HG02623 (cell line): ENCODE measurements at regions not wholly inside any gene's neighbourhood (a gene's known extent, or its start where the extent isn't known, plus 50 kb on each side); places are given as distances from the start of the nearest gene placed in this dataset.
"Not testable (repeated sequence)": the region's sequence is repeated elsewhere in the genome, so short reads cannot be mapped to it uniquely, and the experiment has no call there.

Experiments
- ATAC-seq: cut with Tn5 transposase; IDR thresholded peaks from one replicate; pipeline ENCODE4 v1.9.1; 2021; ENCODE audit warnings: moderate library complexity; ENCODE audit not compliant: unreplicated experiment

GRCh38 chr4:149870008-149870407, 54.4 kb upstream of the IQCM start:
- no peak for ATAC-seq

GRCh38 chr4:149881744-149882143, 66.1 kb upstream of the IQCM start:
- no peak for ATAC-seq

DNA sequence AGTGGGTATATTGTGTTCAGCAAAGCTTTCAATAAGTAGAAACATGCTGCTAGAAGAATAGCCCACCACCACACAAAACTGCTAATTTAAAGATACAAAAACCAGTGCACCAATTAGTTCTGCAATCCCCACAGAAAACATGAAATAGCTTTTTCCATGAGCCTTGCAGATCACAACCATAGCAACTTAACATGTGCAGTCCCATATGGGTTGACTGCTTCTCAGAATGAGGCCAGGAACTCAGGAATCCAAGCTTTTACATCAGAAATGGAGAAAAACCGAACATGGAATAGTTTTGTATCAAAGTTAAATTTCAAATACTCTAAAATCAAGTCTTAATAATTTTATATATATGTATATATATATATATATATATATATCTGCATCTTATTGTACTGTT, 66.6 kb upstream of the IQCM start:
- ATAC-seq, result no peak

- ATAC-seq, result no peak
These were observed 68.4 kb upstream of the IQCM start for GRCh38 chr4:149884046-149884445.

- ATAC-seq, result no peak
These were observed 69.0 kb upstream of the IQCM start for GRCh38 chr4:149884529-149885181.

DNA sequence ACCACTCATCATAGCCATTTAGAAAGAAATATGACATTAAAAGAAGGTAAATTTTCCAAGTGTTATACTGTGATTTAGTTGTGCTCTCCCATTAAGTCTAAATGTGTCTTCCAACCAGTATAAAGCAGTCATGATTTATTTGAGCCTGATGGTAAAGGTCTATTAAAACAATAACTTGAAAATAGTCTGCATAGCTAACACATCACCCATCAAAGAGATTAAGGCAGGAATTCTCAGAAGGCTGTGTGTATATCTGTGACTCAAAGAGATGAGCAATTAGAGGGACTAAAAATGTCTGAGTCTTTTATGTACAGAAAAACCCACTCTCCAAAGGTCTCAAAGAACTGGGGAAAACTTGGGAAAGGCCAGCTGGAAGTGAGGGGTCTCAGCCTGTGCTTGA, 70.3 kb upstream of the IQCM start:
- ATAC-seq, result no peak

GRCh38 chr4:149886786-149887490, 71.3 kb upstream of the IQCM start:
- ATAC-seq, result no peak

- no peak for ATAC-seq
These were observed 74.3 kb upstream of the IQCM start for GRCh38 chr4:149889991-149890390.

DNA sequence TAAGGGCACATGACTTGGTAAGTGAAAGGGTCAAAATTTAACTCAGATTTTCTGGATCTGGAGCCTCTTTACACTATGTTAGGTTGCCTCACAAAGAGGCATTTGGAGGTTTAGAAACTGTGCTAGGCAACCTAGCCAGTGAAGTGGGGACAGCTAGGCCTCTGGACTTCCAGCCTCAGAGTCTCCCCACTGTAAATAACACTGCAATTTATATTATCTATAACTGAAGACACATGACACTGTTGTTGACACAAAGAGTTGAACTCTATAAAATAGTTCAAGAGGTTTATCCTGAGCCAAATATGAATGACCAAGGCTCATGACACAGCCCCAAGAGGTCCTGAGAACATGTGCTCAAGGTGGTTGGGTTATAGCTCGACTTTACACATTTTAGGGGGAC, 74.9 kb upstream of the IQCM start:
- no peak for ATAC-seq

- no peak for ATAC-seq
These were observed 75.8 kb upstream of the IQCM start for GRCh38 chr4:149891426-149891825.

GRCh38 chr4:149896432-149896831, 80.8 kb upstream of the IQCM start:
- no peak for ATAC-seq

DNA sequence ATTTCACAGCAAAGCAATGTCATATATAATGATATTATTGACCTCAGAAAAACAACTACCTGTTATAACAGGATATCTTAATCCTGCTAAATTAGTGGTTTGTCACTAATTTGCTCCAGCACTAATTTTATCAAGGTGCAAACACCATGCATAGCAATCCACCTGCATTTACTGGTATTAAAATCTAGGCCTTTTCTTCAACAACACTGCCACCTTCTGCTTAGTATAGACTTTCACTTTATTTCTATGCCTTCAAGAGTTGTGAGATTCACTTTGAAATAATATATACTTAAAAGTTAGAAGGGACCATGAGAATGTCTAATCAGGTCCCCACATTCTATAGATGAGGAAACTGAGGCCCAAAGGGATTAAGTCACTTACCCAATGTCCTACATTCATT, 82.1 kb upstream of the IQCM start:
- peak; percentile 45 for ATAC-seq

- ATAC-seq, result no peak
These were observed 85.5 kb upstream of the IQCM start for GRCh38 chr4:149901128-149901527.

- no peak for ATAC-seq
These were observed 86.6 kb upstream of the IQCM start for GRCh38 chr4:149902242-149902641.

GRCh38 chr4:149910177-149910576, 94.5 kb upstream of the IQCM start:
- no peak for ATAC-seq

DNA sequence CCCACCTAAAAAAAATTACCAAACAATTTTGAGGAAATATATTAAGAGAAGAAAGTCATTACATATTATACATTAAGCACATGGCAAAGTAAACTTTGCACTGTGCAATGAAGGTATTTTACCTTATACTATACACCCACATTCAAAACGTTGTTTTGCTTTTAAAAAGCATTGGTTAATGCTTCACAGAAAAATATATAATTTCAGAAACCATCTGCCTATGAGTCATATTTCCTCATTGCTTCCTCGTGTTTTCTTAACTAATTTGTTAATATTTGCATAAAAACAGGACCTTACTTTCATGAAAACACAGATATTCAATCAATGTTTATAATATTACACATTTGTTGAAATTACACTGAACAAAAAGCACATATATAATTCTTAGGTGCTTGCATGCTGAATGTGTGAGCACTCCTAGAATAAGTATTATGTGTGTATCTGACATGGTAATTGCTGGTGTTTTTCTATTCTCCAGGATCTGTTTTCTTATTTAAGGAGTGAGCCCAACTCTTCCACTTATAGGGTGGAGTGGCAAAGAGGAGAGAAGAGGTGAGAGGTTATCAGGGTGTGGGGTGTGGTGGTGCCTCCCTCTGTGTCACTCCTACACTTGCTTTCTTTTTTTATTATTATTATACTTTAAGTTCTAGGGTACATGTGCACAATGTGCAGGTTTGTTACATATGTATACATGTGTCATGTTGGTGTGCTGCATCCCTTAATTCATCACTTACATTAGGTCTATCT, 95.1 kb upstream of the IQCM start:
- ATAC-seq, result no peak

DNA sequence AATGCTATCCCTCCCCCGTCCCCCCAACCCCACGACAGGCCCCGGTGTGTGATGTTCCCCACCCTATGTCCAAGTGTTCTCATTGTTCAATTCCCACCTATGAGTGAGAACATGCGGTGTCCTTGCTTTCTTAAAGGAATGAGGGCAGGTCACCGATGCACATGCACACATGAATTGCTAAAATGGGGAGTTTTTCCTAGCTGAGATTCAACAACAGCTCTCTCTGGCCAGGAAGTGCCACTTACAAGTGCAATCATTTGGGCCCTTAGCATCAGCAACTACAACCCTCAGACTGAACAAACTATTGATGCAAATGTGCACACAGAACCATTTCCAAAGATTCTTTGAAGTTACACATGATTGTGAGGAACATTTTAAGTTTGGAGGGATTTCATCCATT, 95.7 kb upstream of the IQCM start:
- no peak for ATAC-seq

- no peak for ATAC-seq
These were observed 96.4 kb upstream of the IQCM start for GRCh38 chr4:149912000-149912399.

- no peak for ATAC-seq
These were observed 98.8 kb upstream of the IQCM start for GRCh38 chr4:149914119-149915115.

GRCh38 chr4:149915735-149916134, 100.1 kb upstream of the IQCM start:
- ATAC-seq, result not testable (repeated sequence)

GRCh38 chr4:149923736-149924135, 108.1 kb upstream of the IQCM start:
- ATAC-seq, result no peak
